HG03460 (cell line): ENCODE measurements at regions not wholly inside any gene's neighbourhood (a gene's known extent, or its start where the extent isn't known, plus 50 kb on each side); places are given as distances from the start of the nearest gene placed in this dataset.
"Not testable (repeated sequence)": the region's sequence is repeated elsewhere in the genome, so short reads cannot be mapped to it uniquely, and the experiment has no call there.

Source experiments
- ATAC-seq: cut with Tn5 transposase; IDR thresholded peaks from one replicate; pipeline ENCODE4 v1.9.1; 2021; ENCODE audit not compliant: unreplicated experiment

DNA sequence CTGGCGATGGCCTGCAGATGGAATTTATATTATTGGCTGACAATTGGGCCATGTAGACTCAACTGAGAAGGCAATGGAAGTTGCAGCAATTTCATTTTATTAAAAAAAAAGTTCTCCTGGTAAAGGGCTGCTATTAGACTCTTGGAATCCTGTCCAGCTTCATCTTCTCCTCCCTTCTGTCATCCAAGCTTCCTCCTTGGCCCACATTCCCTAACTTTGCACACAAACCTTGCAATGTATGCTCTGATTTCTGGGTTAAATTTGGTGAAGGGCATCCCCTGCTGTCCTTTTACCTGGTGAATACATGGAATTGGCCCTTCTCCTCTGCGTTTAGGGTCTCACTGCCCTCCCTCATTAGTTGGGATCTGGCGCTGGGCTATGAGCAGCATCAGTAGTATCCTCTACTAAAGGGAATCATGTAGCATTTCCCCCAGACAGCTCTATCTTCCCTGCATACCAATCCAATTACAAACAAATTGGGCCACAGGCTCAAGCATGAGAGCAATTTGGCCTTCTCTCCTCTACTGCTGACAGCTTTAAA is 336.9 kb downstream of the BMP4 start:
- ATAC-seq = no peak

DNA sequence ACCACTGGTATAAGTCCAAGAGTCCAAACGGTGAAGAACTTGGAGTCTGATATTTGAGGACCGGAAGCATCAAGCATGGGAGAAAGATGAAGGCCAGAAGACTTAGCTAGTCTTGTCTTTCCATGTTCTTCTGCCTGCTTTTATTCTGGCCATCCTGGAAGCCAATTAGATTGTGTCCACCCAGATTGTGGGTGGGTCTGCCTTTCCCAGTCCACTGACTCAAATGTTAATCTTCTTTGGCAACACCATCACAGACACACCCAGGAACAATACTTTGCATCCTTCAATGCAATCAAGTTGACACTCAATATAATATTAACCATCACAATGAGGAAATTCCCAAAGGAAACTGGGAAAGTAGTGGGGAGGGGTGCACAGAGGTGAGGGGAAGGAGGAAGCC is 340.1 kb downstream of the BMP4 start:
- ATAC-seq = not testable (repeated sequence)

DNA sequence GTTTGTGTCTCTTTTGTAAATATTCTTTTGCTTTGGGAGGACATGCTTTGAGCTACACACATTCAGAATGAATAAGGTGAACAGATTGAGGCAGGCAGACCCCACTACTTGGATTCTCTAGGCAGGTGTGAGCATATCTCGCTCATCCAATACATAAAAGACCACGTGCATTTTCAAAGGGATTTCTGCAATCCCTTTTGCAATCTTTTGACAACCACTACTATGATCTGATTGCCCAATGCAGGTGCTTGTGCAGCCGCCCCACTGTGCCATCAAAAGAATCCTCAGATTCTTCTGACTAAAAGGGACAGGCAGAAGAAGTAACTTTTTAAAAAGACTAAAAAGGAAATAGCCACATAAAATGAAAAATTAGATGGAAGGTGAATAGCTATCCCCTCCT is 341.4 kb downstream of the BMP4 start:
- ATAC-seq = no peak

DNA sequence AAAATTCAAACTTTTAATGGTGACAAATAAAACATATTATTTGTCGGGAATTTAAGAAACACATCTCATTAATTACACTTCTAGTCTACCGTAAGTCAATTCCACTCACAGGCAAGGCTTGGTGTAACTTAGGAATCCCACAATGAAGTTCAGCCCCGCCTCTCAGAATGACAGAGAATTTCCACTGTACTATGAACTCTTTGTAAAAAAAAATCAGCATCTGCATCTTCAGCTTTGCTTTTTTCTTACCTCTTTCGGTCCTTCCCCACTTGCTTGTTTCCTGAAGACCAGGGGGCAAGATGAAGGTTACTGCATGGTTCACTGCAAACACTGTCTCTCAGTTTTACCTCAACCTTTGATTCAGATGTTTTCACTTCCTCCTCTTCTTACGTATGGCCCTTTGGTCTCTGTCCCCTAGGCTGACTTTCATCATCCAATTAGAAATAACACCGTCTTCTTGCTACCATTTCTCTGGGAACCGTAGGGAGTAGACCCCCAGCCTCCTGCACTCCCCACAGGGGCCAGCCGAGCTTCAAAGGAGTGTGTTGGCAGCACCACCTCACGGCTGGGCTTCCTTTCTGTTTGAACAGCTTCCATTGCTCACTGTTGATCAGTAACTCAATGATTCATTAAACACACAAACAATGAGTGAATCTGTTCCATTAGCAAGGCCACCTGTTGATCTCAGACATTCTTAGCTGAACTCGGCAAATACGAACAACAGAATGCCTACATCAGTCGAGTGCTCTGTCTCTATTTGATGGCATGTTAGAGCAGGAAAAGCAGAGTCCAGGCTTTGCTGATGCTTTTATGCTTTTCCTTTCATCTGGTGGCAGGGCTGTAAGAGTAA is 343.0 kb downstream of the BMP4 start:
- peak; percentile 93 for ATAC-seq

DNA sequence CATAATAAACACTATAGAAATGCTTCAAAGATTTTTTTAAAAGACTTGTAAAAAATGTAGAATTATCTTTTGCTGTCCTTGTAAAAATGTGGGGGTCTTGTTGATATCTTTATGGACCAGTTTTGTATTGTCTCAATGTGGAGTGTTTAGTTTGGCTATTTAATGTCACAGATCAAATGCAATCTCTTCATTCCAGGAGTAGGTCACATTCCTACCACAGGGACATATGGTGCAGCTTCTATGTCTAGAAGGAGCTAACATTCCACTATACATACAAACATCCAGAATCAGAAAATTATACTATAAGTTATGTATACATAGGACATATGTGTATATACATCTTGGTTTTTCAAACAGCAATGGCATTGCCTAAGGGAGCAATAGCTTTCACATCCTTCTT is 345.7 kb downstream of the BMP4 start:
- no peak for ATAC-seq

DNA sequence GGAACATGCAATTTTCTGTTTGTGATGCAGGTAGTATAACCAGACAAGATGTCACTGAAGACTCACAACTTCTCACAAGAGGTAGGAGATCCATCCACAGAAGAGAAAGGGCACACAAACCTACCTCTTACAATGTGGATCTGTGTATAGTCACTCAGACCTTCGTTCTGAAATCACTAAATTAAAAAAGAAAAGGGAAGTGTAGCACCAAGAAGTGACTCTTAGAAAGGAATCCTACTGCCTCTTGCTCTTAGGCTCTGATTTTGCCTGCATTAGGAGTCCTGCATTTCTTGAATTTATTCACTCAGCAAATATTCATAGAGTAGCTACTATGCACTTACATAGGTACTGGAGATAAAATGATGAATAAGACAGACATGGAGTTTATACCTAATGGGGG is 347.6 kb downstream of the BMP4 start:
- no peak for ATAC-seq

DNA sequence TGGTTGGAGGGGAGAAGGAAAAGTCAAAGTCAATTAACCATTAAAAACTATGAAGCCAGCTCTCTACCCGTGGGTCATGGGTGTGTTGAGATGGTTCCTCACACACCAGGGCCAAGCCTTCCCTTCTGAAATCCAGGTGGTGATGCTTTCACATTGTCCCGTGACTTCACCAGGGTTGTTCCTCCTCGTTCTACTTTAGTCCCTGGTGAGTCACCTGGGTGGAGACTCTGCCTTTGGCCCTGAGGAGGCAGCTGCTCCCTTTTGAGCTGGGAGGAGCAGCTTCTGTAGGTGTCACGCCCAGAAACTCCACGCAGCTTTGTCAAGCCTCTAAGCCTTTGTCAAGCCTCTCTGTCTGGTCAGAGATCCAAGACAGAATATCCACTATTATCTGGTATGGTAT is 348.3 kb downstream of the BMP4 start:
- ATAC-seq = peak; percentile 36

DNA sequence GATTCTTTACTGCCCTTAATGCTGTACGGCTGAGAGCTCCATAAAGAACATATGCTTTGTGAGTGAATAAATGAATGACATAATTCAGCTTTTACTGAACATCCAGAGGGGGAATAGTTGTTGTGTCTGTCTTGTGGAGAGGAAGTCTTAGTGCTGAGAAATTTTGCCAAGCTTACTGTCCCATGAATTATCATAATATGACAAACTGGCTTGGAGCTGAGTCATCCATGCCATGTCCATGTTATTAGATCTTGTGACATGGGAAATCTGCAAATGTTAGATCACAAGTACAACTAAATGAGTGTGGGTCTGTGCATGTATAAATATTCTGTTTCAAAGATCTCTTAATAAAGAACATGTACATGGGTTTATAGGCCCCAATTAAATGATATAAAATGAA is 350.4 kb downstream of the BMP4 start:
- no peak for ATAC-seq

DNA sequence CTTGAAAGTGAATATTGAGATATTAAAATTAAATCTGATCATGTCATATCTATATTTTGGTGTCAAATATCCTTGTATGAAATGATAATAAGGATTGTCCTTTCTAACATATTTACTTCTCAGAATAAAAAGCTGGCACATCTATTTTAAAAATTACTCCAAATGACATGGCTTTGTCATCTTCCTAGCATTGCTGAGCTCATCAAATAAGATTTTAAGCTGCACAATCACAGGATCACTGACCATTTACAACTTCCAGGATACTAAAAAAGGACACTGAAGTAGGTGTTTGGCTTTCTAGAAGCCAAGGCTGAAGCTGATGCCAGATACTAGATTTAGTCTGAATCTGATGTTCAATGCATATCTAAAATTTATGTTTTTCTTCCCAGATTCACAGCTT is 351.1 kb downstream of the BMP4 start:
- no peak for ATAC-seq

DNA sequence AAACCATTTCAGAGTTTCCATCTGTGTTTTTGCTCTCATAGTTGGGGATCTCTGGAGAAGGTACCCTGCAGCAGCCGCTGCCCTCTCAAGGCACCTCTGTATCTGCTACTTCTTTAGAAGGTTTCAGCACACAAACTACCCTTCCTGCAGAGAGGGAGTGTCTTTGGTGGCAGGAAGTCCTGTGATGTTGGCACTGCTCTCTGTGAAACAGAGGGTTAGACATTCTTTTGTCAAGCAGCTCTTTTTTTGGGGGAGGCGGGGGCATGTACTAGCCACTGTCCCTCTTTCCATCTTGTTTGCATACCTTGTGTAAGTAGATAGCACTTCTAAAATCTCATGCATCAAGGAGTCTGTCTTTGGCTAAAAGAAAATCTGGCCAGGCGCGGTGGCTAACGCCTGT is 352.6 kb downstream of the BMP4 start:
- ATAC-seq = no peak

DNA sequence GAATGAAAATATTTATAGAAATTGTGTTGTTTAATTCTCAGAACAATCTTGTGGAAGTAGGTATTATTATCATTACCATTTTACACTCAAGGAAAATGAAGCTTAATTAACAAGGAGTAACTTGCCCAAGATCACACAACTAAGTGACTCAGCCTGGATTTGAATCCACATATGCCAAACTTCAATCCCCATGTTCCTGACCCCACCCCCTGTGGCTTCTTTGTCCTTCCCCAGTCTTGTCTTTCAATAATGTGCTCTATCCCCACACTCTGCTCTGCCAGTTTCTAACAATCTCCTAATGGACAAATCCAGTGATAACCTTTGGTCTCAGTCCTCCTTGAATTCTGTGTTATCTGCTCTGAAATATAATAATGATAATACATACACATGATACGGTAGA is 355.2 kb downstream of the BMP4 start:
- ATAC-seq = no peak

DNA sequence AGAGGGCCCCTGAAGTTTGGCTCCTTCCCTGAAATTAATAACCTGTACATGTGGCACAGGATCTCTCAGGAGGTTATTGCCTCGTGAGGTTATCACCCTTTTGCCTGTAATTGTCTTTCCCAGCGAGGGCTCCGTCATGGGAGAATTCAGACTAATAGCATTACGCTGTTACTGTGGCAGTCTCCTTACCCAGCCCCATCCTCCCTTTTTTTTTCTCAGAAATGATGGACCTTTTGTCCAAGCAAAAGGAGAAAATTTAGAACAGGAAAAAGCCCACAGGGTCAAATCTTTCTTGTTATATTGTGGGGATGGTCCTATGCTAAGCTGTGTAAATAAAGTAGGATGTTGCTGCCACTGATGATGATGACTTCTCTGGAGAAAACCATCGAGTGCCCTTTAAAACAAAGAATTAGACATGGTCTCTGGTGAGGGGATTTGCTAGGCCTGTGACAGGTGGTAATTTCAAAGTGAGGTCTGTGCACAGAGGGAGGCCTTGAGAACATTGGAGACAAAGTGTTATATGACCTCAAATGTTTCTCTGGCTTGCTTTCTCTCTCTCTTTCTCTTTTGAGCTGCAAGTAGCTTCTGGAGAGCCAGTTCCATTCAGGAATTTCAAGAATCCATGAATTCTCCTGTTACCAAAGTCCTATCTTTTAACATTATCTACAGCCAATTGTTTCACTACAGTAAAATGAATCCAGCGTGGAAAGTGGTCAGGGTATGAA is 357.2 kb downstream of the BMP4 start:
- no peak for ATAC-seq

DNA sequence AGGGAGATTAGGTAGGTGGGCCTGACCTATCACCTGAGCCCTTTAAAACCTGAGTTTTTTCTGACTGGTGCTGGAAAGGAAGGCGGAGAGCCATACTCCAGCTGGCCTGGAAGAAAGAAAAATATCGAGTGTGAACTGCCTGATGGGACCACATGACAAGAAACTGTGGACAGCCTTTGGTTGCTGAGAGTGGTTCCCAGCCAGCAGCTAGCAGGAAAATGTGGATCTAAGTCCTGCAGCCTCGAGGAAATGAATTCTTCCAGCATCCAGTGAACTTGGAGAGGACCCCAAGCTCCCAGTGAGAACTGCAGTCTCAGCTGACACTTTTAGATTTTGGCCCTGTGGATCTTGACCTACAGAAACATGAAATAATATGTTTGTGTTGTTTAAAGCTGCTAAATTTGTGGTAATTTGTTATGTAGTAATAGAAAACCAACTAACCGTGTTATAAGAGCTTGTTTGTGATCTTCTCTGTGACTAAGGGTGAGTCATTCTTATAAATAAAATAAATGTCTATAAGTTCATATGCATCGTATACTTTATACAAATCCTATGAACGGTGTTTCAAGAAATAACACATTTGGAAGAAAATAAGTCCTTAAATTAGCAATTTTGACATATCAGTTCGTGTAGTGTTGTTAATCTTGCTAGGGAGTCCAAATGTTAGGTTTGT is 359.6 kb downstream of the BMP4 start:
- ATAC-seq = no peak

DNA sequence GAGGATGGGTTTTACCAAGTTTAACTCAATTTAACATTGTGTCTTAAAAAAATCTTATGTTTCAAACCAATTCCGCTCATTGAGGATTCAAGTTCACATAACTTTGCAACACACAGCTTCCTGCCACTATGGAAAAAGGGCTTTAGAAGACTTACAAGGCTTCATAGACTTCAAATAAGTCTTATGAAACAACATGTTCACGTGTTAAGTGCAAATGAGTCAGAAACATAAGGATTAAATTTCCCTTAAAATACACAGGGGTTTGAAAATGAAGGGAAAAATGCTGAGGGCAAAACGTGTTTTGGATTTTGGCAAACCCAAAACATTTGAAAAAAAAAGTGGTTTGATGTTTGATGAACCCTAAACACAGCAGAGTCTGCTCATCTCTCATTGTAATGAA is 364.8 kb downstream of the BMP4 start:
- ATAC-seq = no peak

DNA sequence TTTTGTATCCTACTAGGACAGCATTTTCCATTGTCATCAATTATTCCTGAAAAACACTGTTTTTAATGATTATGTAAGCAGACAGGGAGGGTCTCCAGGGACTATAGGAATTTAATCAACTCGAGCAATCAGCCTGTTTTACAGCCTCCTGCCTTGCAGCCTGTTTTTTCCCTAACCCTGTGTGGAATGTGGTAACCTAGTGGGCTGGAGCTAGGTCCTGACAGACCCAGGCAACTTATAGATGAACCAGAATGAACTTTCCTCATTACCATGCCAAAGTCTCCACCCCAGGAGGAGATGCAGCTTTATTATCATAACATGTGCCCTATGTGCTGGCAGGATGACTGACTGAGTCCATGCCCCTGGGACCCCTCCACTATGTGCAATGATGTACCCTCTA is 375.1 kb downstream of the BMP4 start:
- ATAC-seq = no peak

DNA sequence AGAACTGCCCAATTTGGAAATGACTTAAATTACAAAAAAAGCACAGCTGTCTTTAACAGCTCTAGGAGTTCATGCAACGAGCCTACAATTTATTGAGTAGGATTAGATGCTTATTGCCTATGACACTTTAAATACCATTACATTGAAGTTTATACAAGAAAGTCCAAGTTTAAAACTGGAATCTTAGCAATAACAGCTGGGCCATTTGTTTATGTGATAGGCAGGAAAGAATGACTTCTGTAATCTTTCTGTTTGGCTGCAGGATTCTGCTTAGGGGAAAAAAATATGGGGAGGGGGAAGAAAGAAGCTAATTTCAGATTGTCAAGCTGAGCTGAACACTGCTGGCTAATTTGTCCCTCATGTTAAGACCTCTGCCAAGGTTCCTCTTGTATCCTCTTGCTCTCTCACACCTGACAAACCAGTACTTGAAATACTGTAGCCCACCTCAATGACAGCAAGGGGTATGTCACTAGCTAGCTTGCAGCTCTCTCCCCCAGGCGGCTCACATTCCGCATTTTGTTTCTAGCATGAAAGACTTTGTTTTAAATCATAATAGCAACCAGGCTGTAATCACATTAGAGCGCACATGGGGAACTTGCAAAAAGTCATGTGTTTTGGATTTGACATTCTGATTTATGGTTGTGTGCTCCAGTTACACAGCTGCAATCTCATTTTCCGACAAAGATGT is 384.8 kb downstream of the BMP4 start:
- no peak for ATAC-seq

DNA sequence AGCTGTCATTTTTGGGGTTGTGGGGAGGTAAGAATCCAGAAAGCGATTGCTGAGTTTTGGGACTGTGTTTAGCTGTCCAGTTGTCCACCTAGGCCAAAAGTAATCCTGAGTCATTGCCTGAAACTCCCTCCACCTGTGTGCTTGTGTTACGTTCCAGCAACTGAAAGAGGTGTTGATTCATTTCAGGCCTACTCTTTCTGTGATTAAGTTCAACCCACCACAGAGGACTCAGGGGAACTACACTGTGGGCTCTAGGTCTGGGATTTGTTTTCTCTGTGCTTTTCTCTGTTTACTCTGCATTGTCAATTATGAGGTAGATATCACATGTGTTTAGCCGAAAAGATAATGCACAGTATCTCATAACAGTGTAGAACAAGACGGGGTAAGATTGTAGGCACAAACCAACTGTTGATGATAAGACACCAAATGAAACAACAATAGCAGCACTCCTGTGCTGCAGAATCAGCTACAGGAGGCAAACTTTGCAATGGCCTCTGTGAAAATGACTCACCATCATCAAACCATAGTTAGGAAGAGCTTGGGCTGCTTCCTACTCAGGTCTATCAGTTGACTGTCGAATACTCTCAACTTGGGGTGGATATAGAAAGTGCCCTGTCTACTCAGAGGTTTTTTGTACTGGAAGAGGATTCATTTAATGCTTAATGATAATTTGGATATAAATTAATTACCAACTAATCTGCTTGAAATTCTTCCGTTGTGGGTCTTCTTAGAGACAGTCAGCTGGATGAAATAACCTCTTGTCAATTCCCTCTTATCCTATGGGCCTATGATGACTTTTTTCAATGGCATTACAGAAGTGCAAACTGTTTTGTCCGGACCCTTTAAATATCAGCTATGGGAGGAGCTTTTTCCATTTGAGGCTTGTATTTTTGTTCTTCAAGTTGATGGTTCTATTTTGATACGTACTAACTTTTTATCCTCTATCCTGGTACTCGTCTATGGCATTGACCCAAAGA is 385.9 kb downstream of the BMP4 start:
- peak; percentile 95 for ATAC-seq

DNA sequence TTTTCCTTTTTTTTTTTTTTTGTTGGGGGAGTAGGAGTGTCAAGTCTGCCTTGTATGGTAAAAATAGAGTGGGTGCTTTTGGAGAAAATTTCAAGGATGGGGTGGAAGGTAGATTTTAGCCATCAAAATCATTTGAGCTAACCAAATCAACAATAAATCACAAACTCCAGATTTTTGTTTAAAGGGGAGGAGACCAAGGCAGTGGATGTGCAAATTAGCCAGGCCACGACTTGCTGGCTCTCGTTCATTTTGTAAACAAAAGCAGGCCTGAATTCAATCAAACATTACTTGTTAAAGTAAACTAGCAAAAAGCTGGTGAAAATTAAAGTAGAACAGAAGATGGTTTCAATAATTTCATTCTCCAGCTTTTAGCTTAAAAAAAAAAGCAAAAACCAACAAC is 387.2 kb downstream of the BMP4 start:
- no peak for ATAC-seq

DNA sequence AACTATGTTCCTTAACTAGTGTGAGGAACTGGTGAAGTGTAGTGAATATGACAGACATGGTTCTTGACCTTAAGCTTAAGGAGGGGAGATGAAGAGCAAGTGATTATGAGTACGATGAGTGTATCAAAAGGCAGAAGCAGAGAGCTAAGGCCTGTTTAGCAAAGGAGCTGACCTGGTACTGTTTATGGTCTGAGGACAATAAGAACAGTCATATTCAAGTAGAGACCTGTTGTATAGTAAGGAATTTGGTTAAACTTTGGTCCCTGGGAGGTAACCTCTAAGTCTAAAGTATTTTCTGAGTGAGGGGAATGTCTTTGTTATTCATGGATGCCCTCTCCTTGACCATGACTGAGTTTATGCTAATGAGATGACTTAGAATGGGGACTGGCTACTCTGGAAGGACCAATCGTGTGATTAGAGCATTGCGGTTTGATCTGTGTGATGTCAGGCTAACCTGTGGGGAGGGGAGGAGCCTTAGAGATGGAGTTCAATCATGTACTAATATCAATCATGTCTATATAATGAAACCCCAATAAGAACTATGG is 389.3 kb downstream of the BMP4 start:
- no peak for ATAC-seq

DNA sequence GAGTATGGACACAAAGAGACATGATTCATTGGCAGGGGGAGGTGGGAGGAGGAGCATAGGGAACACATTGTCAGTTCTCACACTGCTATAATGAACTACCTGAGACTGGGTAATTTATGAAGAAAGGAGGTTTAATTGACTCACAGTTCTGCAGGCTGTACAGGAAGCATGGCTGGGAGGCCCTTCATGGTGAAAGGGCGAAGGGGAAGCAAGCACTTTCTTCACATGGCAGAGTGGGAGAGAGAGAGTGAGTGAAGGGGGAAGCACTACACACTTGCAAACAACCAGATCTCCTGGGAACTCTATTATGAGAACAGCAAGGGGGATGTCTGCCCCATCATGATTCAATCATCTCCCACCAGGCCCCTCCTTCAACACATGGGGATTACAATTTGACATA is 391.8 kb downstream of the BMP4 start:
- no peak for ATAC-seq
